HG03064 (cell line): ENCODE measurements at regions not wholly inside any gene's neighbourhood (a gene's known extent, or its start where the extent isn't known, plus 50 kb on each side); places are given as distances from the start of the nearest gene placed in this dataset.

Source experiments
- ATAC-seq: cut with Tn5 transposase; IDR thresholded peaks from one replicate; pipeline ENCODE4 v1.9.1; 2021; ENCODE audit warnings: low read depth; ENCODE audit not compliant: unreplicated experiment

DNA sequence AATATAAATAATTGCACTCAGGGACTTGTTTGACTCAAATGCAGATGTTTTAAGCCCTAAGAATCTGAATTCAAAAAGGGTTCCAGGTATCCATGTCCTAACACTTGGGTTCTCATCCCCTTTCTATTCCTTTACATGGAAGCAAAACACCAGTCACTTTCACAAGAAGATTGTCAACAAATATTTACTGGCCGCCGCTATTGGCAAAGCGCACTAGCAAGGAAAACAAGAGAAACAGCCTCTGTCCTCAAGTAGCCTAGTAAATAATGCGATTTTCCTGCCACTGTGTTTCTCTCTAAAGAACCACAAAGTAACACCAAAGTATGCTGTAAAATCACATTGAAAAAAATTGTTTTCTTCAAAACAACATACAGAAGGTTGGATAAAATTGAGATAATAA is 66.7 kb upstream of the EZH2 start:
- ATAC-seq: no peak

DNA sequence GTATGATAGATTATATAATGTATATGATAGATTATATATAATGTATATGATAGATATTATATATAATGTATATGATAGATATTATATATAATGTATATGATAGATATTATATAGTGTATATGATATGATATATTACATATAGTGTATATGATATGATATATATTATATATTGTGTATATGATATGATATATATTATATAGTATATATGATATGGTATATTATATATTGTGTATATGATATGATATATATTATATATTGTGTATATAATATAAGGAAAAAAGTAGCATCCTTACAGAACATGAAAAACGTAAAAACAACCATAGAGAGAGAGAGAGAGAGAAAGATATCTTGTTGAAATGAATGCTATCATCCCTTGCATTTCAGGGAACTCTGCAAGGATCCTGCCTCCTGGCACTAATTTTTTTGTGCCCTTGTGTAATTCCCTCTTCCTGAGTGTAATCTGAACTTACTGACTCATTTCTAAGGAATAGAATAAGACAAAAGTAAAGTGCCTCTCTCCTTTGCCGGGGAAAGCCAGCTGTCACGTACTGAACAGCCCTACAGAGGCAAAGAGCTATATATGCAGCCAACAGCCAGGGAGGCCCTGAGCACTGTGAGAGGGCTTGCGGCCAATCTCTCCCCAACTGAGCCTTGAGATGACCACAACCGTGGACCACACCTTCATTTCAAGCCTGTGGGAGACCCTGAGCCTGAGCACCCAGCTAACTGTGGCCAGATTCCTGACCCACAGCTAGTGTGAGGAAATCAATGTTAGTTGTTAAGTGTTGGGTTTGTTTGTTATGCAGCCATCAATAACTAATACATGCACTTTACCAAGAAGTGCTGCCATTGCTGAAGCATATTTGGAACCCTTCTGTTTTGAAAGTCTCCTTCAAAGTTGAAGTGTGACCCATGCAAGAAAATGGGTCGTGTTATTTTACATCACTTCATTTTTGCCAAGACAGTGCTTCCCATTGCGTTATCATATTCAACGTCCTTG is 61.1 kb upstream of the EZH2 start:
- ATAC-seq: no peak

GRCh38 chr7:148941598-148942275 is 57.6 kb upstream of the EZH2 start:
- ATAC-seq: no peak

DNA sequence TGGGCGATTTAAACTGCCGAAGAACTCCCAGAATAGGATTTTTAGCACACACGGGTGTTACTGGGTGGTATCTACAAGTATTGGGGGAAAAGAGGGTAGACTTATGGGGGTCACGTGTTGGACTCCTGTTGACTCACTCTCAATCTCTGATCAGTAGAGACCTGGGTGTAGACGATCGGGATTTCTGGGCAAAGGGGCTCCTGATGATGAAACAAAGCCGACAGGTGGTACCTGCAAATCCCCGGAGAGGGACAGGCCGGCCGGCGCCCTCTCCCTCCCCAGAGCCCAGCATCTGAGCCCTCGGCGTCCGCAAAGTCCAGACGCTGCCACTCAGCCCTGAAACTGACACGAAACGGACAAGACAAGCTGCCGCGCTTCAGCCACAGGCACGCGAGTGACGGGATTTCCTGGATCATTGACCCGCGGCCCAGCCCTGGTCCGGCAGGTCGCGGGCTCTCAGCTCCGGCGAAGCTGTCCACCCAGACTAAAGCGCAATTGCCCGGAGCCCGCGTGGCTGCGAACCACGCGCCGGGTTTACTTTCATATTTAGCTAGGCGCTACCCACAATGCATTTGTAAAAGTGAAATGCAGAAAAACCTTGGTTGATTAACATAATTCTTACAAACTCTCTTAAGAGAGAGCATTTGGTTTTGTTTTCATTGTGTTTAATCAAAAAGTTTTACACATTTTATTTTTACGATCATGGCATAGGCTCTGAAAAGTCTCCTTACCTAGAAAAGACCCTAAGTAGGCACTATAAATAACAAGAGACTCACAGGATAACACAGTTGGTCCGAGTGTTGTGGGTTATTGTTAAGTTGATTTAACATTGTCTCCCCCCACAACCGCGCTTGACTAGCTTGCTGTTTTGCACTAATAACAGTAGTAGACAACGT is 56.9 kb upstream of the EZH2 start:
- ATAC-seq: peak; percentile 70

GRCh38 chr7:148939128-148939755 is 55.2 kb upstream of the EZH2 start:
- no peak for ATAC-seq

DNA sequence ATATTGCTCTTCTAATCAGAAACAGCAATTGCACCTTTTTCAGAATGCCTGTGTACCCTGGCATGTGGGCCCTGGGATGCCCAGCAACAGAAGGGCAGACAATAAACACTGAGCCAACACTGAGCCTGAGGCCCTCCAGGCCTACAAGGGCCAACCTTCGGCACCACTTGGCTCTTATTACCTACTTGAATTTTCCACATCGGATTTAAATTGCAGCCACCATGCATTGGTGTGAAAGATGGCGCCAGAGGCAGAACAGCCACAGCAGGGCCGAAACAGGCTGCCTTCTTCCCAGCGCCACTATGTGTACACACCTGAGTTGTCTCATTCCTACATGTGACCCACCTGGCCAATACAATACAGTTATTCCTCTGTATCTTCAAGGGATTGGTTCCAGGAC is 51.4 kb upstream of the EZH2 start:
- ATAC-seq: no peak
